Progenitor cell of endocrine pancreas (in vitro differentiated cells): ENCODE measurements at regions not wholly inside any gene's neighbourhood (a gene's known extent, or its start where the extent isn't known, plus 50 kb on each side); places are given as distances from the start of the nearest gene placed in this dataset.
"Not testable (repeated sequence)": the region's sequence is repeated elsewhere in the genome, so short reads cannot be mapped to it uniquely, and the experiment has no call there.

Source experiments
- DNase-seq: peaks from one replicate; pipeline ENCODE4 v3.0.0; 2021; ENCODE audit warnings: low spot score; ENCODE audit not compliant: unreplicated experiment
- H3K27ac Mint-ChIP-seq: 2 replicates; pipeline ENCODE4 v1.8.0; 2021; ENCODE audit warnings: mild to moderate bottlenecking, moderate library complexity, mixed read lengths
- H3K27me3 Mint-ChIP-seq: 2 replicates; pipeline ENCODE4 v1.8.0; 2021; ENCODE audit warnings: mixed read lengths
- H3K36me3 Mint-ChIP-seq: 2 replicates; pipeline ENCODE4 v1.8.0; 2022; ENCODE audit warnings: mixed read lengths; ENCODE audit not compliant: insufficient read depth
- H3K4me1 Mint-ChIP-seq: 2 replicates; pipeline ENCODE4 v1.8.0; 2021; ENCODE audit warnings: low read depth, mixed read lengths
- H3K4me3 Mint-ChIP-seq: 2 replicates; pipeline ENCODE4 v1.8.0; 2021; ENCODE audit warnings: low read depth, mild to moderate bottlenecking, moderate library complexity, mixed read lengths
- H3K9me3 Mint-ChIP-seq: 2 replicates; pipeline ENCODE4 v1.8.0; 2021; ENCODE audit warnings: low read depth, mixed read lengths
- TF ChIP-seq, protein P1 (sequence below): fragments of 200-600 bp; sonication (generic); IDR thresholded peaks from one replicate; pipeline ENCODE4 v1.5.0; 2021; ENCODE audit warnings: antibody characterized with exemption, mild to moderate bottlenecking; ENCODE audit not compliant: unreplicated experiment

DNA sequence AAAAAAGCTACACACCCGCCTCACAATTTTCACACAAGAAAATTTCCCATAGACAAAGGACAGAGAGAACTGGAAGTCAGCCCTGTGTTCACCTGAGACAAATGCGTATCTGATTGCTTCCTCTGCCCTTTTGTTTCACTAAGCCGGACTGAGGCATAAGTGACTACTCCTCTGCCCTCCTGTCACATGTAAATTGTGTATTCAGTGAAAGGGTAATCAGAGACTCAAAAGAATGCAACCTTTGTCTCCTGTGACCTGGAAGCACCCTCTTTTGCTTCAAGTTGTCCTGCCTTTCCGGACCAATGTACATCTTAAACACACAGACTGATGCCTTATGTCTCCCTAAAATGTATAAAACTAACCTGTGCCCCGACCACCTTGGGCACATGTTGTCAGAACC, 483.8 kb upstream of the EYS start:
- H3K36me3 Mint-ChIP-seq = peaks cover 1% of the 10 kb centered on the region
- no peaks in the 10 kb centered on the region for H3K27me3 Mint-ChIP-seq
- DNase-seq = no peak
- H3K4me3 Mint-ChIP-seq = no peak overlapping the region
- H3K27ac Mint-ChIP-seq = peak overlapping the region; percentile 49
- TF ChIP-seq, protein P1, sequence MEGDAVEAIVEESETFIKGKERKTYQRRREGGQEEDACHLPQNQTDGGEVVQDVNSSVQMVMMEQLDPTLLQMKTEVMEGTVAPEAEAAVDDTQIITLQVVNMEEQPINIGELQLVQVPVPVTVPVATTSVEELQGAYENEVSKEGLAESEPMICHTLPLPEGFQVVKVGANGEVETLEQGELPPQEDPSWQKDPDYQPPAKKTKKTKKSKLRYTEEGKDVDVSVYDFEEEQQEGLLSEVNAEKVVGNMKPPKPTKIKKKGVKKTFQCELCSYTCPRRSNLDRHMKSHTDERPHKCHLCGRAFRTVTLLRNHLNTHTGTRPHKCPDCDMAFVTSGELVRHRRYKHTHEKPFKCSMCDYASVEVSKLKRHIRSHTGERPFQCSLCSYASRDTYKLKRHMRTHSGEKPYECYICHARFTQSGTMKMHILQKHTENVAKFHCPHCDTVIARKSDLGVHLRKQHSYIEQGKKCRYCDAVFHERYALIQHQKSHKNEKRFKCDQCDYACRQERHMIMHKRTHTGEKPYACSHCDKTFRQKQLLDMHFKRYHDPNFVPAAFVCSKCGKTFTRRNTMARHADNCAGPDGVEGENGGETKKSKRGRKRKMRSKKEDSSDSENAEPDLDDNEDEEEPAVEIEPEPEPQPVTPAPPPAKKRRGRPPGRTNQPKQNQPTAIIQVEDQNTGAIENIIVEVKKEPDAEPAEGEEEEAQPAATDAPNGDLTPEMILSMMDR = no peak
- H3K4me1 Mint-ChIP-seq = peaks cover 6% of the 10 kb centered on the region
- peaks cover 9% of the 10 kb centered on the region for H3K9me3 Mint-ChIP-seq

DNA sequence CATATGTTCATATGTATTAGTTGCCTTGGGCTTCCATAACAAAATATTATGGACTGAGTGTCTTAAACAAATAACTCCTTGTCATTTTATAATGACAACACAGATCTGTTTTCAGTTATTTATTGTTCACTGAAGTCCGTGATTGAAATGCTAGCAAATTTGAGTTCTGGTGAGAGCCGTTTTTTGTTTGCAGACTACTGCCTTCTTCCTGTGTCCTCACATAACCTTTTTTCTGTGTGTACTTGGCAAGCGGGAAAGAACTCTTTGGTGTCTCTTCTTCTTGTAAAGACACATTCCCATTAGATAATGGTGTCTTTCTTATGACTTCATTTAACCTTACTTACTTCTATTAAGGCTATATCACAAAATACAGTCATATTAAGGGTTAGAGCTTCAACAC, 482.9 kb upstream of the EYS start:
- no peak overlapping the region for H3K4me3 Mint-ChIP-seq
- peaks cover 1% of the 10 kb centered on the region for H3K36me3 Mint-ChIP-seq
- H3K9me3 Mint-ChIP-seq = peaks cover 9% of the 10 kb centered on the region
- H3K27ac Mint-ChIP-seq = no peak overlapping the region
- H3K4me1 Mint-ChIP-seq = peaks cover 6% of the 10 kb centered on the region
- no peak for DNase-seq
- H3K27me3 Mint-ChIP-seq = no peaks in the 10 kb centered on the region
- TF ChIP-seq, protein P1 = no peak

DNA sequence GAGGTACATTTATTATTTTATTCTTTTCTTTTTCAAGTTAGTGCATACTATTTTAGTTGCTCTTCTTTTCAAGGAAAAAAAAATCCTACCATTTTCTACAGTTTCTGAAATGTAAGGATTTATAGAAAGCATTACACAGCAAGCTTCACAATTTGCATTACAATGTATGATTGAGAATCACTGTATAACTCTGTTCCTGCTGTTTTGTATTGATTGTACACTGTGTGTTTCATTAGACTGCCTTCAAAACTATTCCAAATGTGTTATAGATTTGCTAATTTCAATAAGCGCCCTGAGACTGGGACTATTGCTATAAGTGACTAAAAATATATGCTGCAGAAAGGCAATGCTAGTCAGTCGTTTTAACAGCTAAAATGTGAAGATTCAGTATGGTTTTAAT, 479.7 kb upstream of the EYS start:
- TF ChIP-seq, protein P1 = no peak
- Mint-ChIP-seq H3K4me3 (no peak overlapping the region), H3K27me3 (no peaks in the 10 kb centered on the region), H3K9me3 (peaks cover 9% of the 10 kb centered on the region), H3K27ac (no peak overlapping the region), H3K4me1 (peaks cover 6% of the 10 kb centered on the region), H3K36me3 (peaks cover 1% of the 10 kb centered on the region)
- no peak for DNase-seq

DNA sequence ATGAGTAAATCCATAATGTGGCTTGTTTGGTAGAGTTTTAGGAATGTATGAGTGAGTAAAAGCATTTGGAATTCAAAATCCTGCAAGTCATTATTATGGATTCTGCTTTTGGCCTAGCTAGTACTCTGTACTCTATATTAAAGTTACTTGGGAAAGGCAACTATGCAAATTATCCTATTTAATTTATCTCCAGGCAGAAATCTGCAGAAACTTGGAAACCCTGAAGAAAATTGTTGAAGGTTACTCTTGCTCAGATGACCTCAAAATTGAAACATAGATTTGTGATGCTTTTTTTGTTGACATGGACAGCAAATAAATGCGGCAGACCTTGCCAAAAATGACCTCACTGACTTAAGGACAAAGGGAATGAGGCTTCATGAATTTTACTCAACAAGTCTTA, 477.1 kb upstream of the EYS start:
- peaks cover 7% of the 10 kb centered on the region for H3K9me3 Mint-ChIP-seq
- peaks cover 1% of the 10 kb centered on the region for H3K36me3 Mint-ChIP-seq
- no peaks in the 10 kb centered on the region for H3K27me3 Mint-ChIP-seq
- H3K4me1 Mint-ChIP-seq = no peaks in the 10 kb centered on the region
- TF ChIP-seq, protein P1 = no peak
- no peak overlapping the region for H3K27ac Mint-ChIP-seq
- DNase-seq = no peak
- no peak overlapping the region for H3K4me3 Mint-ChIP-seq

DNA sequence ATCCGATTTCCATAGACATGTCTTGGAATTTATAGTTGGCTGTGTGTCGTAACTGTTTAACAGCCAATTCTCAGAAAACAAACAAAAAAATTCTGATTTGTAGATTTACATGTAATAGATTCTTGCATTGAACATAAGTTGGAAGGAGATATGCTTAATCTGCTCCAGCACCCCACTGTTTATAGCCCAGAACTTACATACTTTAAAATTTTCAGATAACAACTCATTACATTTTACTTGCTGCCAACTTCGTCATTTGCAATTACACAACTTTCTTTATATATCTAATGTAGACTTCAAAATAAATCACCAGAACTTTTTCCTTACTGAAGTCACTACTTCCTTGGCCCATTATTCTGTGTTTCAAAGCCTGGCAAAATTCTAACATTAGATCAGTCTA, 472.3 kb upstream of the EYS start:
- no peak overlapping the region for H3K4me3 Mint-ChIP-seq
- no peak overlapping the region for H3K27ac Mint-ChIP-seq
- TF ChIP-seq, protein P1 = no peak
- peaks cover 2% of the 10 kb centered on the region for H3K9me3 Mint-ChIP-seq
- no peaks in the 10 kb centered on the region for H3K27me3 Mint-ChIP-seq
- H3K36me3 Mint-ChIP-seq = no peaks in the 10 kb centered on the region
- DNase-seq = no peak
- H3K4me1 Mint-ChIP-seq = peaks cover 2% of the 10 kb centered on the region

DNA sequence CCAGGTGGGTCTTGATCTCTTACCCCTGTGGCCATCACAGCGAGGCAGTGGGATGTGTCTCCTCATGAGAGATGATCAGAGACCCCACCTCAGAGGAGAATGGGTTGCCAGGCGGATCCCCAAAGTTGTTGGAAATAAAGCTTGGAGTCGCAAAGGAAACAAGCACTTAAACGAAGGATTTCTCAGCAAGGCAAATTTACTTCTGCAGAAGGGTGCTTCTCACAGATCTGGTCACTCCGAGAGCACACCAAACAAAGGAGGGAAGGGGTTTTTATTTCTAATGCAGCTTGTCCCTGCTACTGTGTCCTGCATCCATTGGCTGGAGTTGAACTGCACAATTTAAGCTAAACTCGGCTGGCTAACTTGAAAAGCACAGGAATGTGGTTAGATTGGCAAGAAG, 466.6 kb upstream of the EYS start:
- DNase-seq = no peak
- TF ChIP-seq, protein P1 = no peak
- H3K27ac Mint-ChIP-seq = no peak overlapping the region
- H3K27me3 Mint-ChIP-seq = no peaks in the 10 kb centered on the region
- no peak overlapping the region for H3K4me3 Mint-ChIP-seq
- peaks cover 42% of the 10 kb centered on the region for H3K9me3 Mint-ChIP-seq
- peaks cover 2% of the 10 kb centered on the region for H3K36me3 Mint-ChIP-seq
- H3K4me1 Mint-ChIP-seq = peaks cover 7% of the 10 kb centered on the region

DNA sequence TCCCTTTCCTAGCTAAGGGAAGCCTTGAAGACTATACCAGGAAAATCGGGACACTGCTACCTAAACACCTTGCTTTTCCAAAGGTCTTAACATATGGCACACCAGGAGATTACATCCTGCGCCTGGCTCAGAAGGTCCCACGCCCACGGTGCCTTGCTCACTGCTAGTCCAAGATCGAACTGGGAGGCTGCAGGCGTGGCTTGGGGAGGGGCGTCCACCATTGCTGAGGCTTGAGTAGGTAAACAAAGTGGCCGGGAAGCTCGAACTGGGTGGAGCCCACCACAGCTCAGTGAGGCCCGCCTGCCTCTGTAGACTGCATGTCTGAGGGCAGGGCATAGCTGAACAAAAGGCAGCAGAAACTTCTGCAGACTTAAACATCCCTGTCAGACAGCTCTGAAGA, 459.7 kb upstream of the EYS start:
- not testable (repeated sequence) for H3K4me3 Mint-ChIP-seq, H3K4me1 Mint-ChIP-seq, H3K27ac Mint-ChIP-seq, H3K36me3 Mint-ChIP-seq, H3K27me3 Mint-ChIP-seq, DNase-seq
- H3K9me3 Mint-ChIP-seq = peaks cover 71% of the 10 kb centered on the region
